Hepatocyte (in vitro differentiated cells): ENCODE measurements at regions not wholly inside any gene's neighbourhood (a gene's known extent, or its start where the extent isn't known, plus 50 kb on each side); places are given as distances from the start of the nearest gene placed in this dataset.

Experiments used
- DNase-seq: peaks from one replicate; pipeline ENCODE4 v3.0.0-alpha.2; 2016; ENCODE audit warnings: low spot score
- H2AFZ ChIP-seq: fragments of 200-600 bp; sonication (generic); 2 replicates; pipeline ENCODE4 v1.6.0; 2016; ENCODE audit warnings: antibody characterized with exemption, mild to moderate bottlenecking
- H3K27ac ChIP-seq: fragments of 200-600 bp; sonication (generic); 2 replicates; pipeline ENCODE4 v1.5.1; 2016; ENCODE audit warnings: mild to moderate bottlenecking
- H3K27me3 ChIP-seq: fragments of 200-600 bp; sonication (generic); 2 replicates; pipeline ENCODE4 v1.6.1; 2016
- H3K36me3 ChIP-seq: fragments of 200-600 bp; sonication (generic); replicated peaks from 2 replicates; pipeline ENCODE4 v1.5.1; 2016; ENCODE audit warnings: low read depth; ENCODE audit not compliant: insufficient read depth
- H3K4me1 ChIP-seq: fragments of 200-600 bp; sonication (generic); 2 replicates; pipeline ENCODE4 v1.5.1; 2016; ENCODE audit warnings: mild to moderate bottlenecking, moderate library complexity; ENCODE audit not compliant: insufficient read depth
- H3K4me2 ChIP-seq: fragments of 200-600 bp; sonication (generic); 2 replicates; pipeline ENCODE4 v1.6.0; 2016
- H3K4me3 ChIP-seq: fragments of 200-600 bp; sonication (generic); 2 replicates; pipeline ENCODE4 v1.5.1; 2016; ENCODE audit warnings: mild to moderate bottlenecking
- H3K79me2 ChIP-seq: fragments of 200-600 bp; sonication (generic); 2 replicates; pipeline ENCODE4 v1.6.0; 2017; ENCODE audit warnings: mild to moderate bottlenecking
- H3K9me2 ChIP-seq: fragments of 200-600 bp; sonication (generic); replicated peaks from 2 replicates; pipeline ENCODE4 v1.6.0; 2017; ENCODE audit warnings: mild to moderate bottlenecking; ENCODE audit not compliant: insufficient read depth
- H3K9me3 ChIP-seq: fragments of 200-600 bp; sonication (generic); 2 replicates; pipeline ENCODE4 v1.5.1; 2016; ENCODE audit warnings: low read depth, mild to moderate bottlenecking
- H4K20me1 ChIP-seq: fragments of 200-600 bp; sonication (generic); 2 replicates; pipeline ENCODE4 v1.6.0; 2016; ENCODE audit warnings: mild to moderate bottlenecking; ENCODE audit not compliant: insufficient read depth, poor library complexity, severe bottlenecking
- CTCF ChIP-seq: fragments of 200-600 bp; sonication (generic); IDR thresholded peaks from 2 replicates; pipeline ENCODE4 v1.5.1; 2016; ENCODE audit warnings: antibody characterized with exemption, mild to moderate bottlenecking; ENCODE audit not compliant: poor library complexity
- EZH2 ChIP-seq: fragments of 200-600 bp; sonication (generic); IDR thresholded peaks from 2 replicates; pipeline ENCODE4 v1.6.1; 2016; ENCODE audit warnings: antibody characterized with exemption, mild to moderate bottlenecking, borderline replicate concordance
- EZH2phosphoT487 ChIP-seq: fragments of 200-600 bp; sonication (generic); IDR thresholded peaks from one replicate; pipeline ENCODE4 v1.6.1; 2018; ENCODE audit warnings: antibody characterized with exemption, mild to moderate bottlenecking, low read depth, moderate library complexity; ENCODE audit not compliant: unreplicated experiment, severe bottlenecking
- WGBS: methylation state at CpG from one replicate; pipeline ENCODE4 v1.1.6; 2016; ENCODE audit warnings: low lambda C conversion rate; ENCODE audit errors: missing lambda C conversion rate; 5-methylcytosine and 5-hydroxymethylcytosine counted together

GRCh38 chr1:208544794-208545193 lies 300.6 kb upstream of the PLXNA2 start:
- Histone ChIP-seq H3K4me3 (no peak overlapping the region), H3K4me2 (no peak overlapping the region), H3K79me2 (no peaks in the 10 kb centered on the region), H4K20me1 (no peaks in the 10 kb centered on the region), H3K36me3 (no peaks in the 10 kb centered on the region), H3K27ac (no peak overlapping the region), H3K9me3 (no peaks in the 10 kb centered on the region), H3K27me3 (no peaks in the 10 kb centered on the region), H3K4me1 (no peaks in the 10 kb centered on the region), H3K9me2 (no peaks in the 10 kb centered on the region), H2AFZ (no peak overlapping the region)
- TF ChIP-seq EZH2phosphoT487, result no peak
- DNase-seq, result no peak
- WGBS, result 95% methylated on average over 2 of the region's 2 CpGs

- Histone ChIP-seq H3K9me3 (no peaks in the 10 kb centered on the region), H4K20me1 (no peaks in the 10 kb centered on the region), H3K36me3 (no peaks in the 10 kb centered on the region), H3K4me3 (no peak overlapping the region), H3K4me2 (no peak overlapping the region), H3K27me3 (no peaks in the 10 kb centered on the region), H2AFZ (no peak overlapping the region), H3K4me1 (no peaks in the 10 kb centered on the region), H3K27ac (no peak overlapping the region), H3K9me2 (no peaks in the 10 kb centered on the region), H3K79me2 (no peaks in the 10 kb centered on the region)
- WGBS, result 82% methylated on average over 4 of the region's 4 CpGs
- no peak for DNase-seq
- no peak for TF ChIP-seq EZH2phosphoT487
- TF ChIP-seq EZH2, result no peak
- no peak for TF ChIP-seq CTCF
Observed at GRCh38 chr1:208551024-208551423, 306.8 kb upstream of the PLXNA2 start.

- H3K4me3 ChIP-seq, result no peak overlapping the region
Observed at GRCh38 chr1:208551633-208552320, 307.6 kb upstream of the PLXNA2 start.

GRCh38 chr1:208552928-208553327 lies 308.7 kb upstream of the PLXNA2 start:
- Histone ChIP-seq H3K9me3 (no peaks in the 10 kb centered on the region), H3K4me1 (no peaks in the 10 kb centered on the region), H3K79me2 (no peaks in the 10 kb centered on the region), H3K36me3 (no peaks in the 10 kb centered on the region), H4K20me1 (no peaks in the 10 kb centered on the region), H3K4me3 (no peak overlapping the region), H3K9me2 (no peaks in the 10 kb centered on the region), H3K27me3 (no peaks in the 10 kb centered on the region), H3K4me2 (no peak overlapping the region), H3K27ac (no peak overlapping the region), H2AFZ (no peak overlapping the region)
- TF ChIP-seq CTCF (no peak), EZH2 (no peak), EZH2phosphoT487 (no peak)
- DNase-seq, result no peak

More at GRCh38 chr1:208551633-208552320, 307.6 kb upstream of the PLXNA2 start:
- Histone ChIP-seq H4K20me1 (no peaks in the 10 kb centered on the region), H3K79me2 (no peaks in the 10 kb centered on the region), H3K9me2 (no peaks in the 10 kb centered on the region), H3K9me3 (no peaks in the 10 kb centered on the region), H2AFZ (no peak overlapping the region), H3K27ac (no peak overlapping the region), H3K27me3 (no peaks in the 10 kb centered on the region), H3K4me1 (no peaks in the 10 kb centered on the region), H3K36me3 (no peaks in the 10 kb centered on the region), H3K4me2 (no peak overlapping the region)
- DNase-seq, result no peak
- TF ChIP-seq EZH2phosphoT487 (no peak), EZH2 (no peak), CTCF (no peak)
- WGBS, result 83% methylated on average over 5 of the region's 5 CpGs
